ENCODE measurements at regions not wholly inside any gene's neighbourhood (a gene's known extent, or its start where the extent isn't known, plus 50 kb on each side); places are given as distances from the start of the nearest gene placed in this dataset.

DNA sequence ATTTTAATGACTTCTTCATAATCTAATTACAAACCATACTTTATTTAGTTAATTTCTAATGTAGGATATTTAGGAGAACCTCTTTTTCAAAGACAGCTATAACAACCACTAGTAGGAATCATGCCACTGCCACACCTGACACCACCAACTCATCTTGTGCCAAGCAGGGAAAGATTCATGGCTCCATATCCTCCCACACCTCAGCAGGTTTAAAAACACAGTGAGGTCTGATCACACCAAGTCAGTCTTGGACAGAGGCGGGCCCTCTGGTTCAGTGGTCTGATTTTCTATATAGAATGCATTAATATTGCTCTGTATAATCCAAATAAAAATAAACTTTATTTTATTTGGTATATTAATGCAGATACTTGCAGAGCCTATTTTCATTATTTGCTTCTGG, 227.7 kb upstream of the TTC29 start:
- no peaks in the 10 kb centered on the region for H3K9me3 ChIP-seq
- intact Hi-C loops (cut with DNase I; ENCODE audit: low total_unique reads), result no loop called here
- no peak overlapping the region for H3K27ac ChIP-seq
- DNase-seq, result no peak
- H3K36me3 ChIP-seq, result no peaks in the 10 kb centered on the region
- H3K4me1 ChIP-seq, result no peaks in the 10 kb centered on the region
- 86 to 100% (median 94%) methylated on average over 1 of the region's 1 CpG for WGBS, 5 donors
- no peak overlapping the region for H3K4me3 ChIP-seq
- TF ChIP-seq POLR2AphosphoS5 (IDR thresholded peaks at IDR 0.05), result no peak
- no peak for TF ChIP-seq CTCF (IDR thresholded peaks at IDR 0.05 in 8 of 11, conservative IDR thresholded peaks at IDR 0.05 in 3 of 11)
- TF ChIP-seq POLR2A (IDR thresholded peaks at IDR 0.05), result no peak
- no peaks in the 10 kb centered on the region for H3K27me3 ChIP-seq (replicated peaks in 1 of 7)

DNA sequence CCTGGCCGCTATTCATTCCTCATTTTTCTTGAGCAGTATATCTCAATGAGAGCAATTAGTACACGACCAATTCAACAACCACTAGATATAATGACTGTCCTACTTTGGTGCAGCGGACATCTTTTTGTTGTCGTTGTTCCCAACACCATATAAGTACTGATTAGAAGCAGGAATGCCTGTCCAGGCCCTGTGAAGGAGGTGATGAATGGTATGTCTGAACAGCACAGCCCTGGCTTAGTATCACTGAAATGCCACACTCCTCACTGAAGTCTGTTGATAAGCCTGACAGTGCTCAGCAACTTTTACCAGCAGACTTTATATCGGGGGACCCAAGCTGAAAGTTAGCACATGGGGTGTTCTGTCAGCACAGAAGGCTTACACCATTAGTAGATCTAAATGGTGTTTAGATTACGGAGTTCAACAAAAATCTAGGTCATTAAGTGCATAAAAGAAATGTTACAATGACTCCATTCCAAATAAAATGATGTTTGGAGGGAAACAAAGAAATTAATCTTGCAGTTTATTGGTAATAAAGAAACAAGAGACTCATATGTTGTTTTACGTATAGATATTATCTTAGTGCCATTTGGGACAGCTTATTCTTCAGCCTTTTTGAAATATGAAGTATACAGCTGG, 228.3 kb upstream of the TTC29 start:
- Histone ChIP-seq H3K27me3 (replicated peaks in 1 of 7) (no peaks in the 10 kb centered on the region), H3K27ac (no peak overlapping the region), H3K4me1 (no peaks in the 10 kb centered on the region), H3K4me3 (no peak overlapping the region), H3K36me3 (no peaks in the 10 kb centered on the region), H3K9me3 (no peaks in the 10 kb centered on the region)
- intact Hi-C loops (cut with DNase I; ENCODE audit: low total_unique reads), result no loop called here
- DNase-seq, result no peak
- TF ChIP-seq CTCF (IDR thresholded peaks at IDR 0.05 in 8 of 11, conservative IDR thresholded peaks at IDR 0.05 in 3 of 11), result no peak
- TF ChIP-seq POLR2AphosphoS5 (IDR thresholded peaks at IDR 0.05), result no peak
- TF ChIP-seq POLR2A (IDR thresholded peaks at IDR 0.05), result no peak
- 71 to 82% (median 73%) methylated on average over 7 of the region's 7 CpGs for WGBS, 5 donors

GRCh38 chr4:147174591-147174990, 228.9 kb upstream of the TTC29 start:
- intact Hi-C loops (cut with DNase I; ENCODE audit: low total_unique reads), result no loop called here
- 65 to 89% (median 81%) methylated on average over 1 of the region's 1 CpG for WGBS, 5 donors
- Histone ChIP-seq H3K36me3 (no peaks in the 10 kb centered on the region), H3K4me3 (no peak overlapping the region), H3K27me3 (replicated peaks in 1 of 7) (no peaks in the 10 kb centered on the region), H3K4me1 (no peaks in the 10 kb centered on the region), H3K9me3 (no peaks in the 10 kb centered on the region), H3K27ac (no peak overlapping the region)
- no peak for TF ChIP-seq POLR2A (IDR thresholded peaks at IDR 0.05)
- TF ChIP-seq CTCF (IDR thresholded peaks at IDR 0.05 in 8 of 11, conservative IDR thresholded peaks at IDR 0.05 in 3 of 11), result no peak
- no peak for TF ChIP-seq POLR2AphosphoS5 (IDR thresholded peaks at IDR 0.05)
- DNase-seq, result no peak

- no peaks in the 10 kb centered on the region for H3K27me3 ChIP-seq (replicated peaks in 1 of 7)
- TF ChIP-seq POLR2AphosphoS5 (IDR thresholded peaks at IDR 0.05), result no peak
- WGBS, 5 donors, result 78 to 96% (median 92%) methylated on average over 1 of the region's 1 CpG
- intact Hi-C loops (cut with DNase I; ENCODE audit: low total_unique reads), result no loop called here
- H3K36me3 ChIP-seq, result no peaks in the 10 kb centered on the region
- H3K9me3 ChIP-seq, result no peaks in the 10 kb centered on the region
- no peak overlapping the region for H3K27ac ChIP-seq
- DNase-seq, result no peak
- no peaks in the 10 kb centered on the region for H3K4me1 ChIP-seq
- H3K4me3 ChIP-seq, result no peak overlapping the region
Observed at GRCh38 chr4:147175460-147176025, 229.9 kb upstream of the TTC29 start.
